Tibial nerve (tissue), 4 donors: ENCODE measurements at regions not wholly inside any gene's neighbourhood (a gene's known extent, or its start where the extent isn't known, plus 50 kb on each side); places are given as distances from the start of the nearest gene placed in this dataset.

Source experiments
- DNase-seq, 2 donors: peaks; one replicate each; pipeline ENCODE4 v3.0.0-alpha.2; 2019; ENCODE audit warnings: low spot score in 2 of 2
- H3K27ac ChIP-seq, 4 donors: fragments of 200-600 bp; sonication (generic) in 3 of 4; one replicate each; pipeline ENCODE4 v1.5.1; 2017 to 2019; ENCODE audit warnings: mild to moderate bottlenecking in 1 of 4
- H3K27me3 ChIP-seq, 2 donors: fragments of 200-600 bp; sonication (generic) in 1 of 2; one replicate each; pipeline versions ENCODE4 v1.5.1 to v1.6.0; 2017 to 2019
- H3K36me3 ChIP-seq, 3 donors: fragments of 200-600 bp; sonication (generic); one replicate each; pipeline ENCODE4 v1.5.1; 2018 to 2019
- H3K4me1 ChIP-seq, 4 donors: fragments of 200-600 bp; sonication (generic) in 3 of 4; one replicate each; pipeline ENCODE4 v1.5.1; 2017 to 2019
- H3K4me3 ChIP-seq, 4 donors: fragments of 200-600 bp; sonication (generic) in 3 of 4; one replicate each; pipeline ENCODE4 v1.5.1; 2017 to 2019; ENCODE audit warnings: mild to moderate bottlenecking in 1 of 4, moderate library complexity in 1 of 4
- H3K9me3 ChIP-seq, 4 donors: fragments of 200-600 bp; sonication (generic) in 3 of 4; one replicate each; pipeline ENCODE4 v1.5.1; 2017 to 2019
- CTCF ChIP-seq, 5 experiments: fragments of 200-600 bp in 3 of 5; fragments of 450-650 bp in 2 of 5; sonication (generic) in 3 of 5; IDR thresholded peaks; one replicate each; pipeline ENCODE4 v1.5.1; 2016 to 2019; ENCODE audit warnings: antibody characterized with exemption in 5 of 5, mild to moderate bottlenecking in 3 of 5, moderate library complexity in 2 of 5
- EP300 ChIP-seq, 2 donors: sonication (generic); formaldehyde crosslinking; IDR thresholded peaks; one replicate each; pipeline ENCODE4 v1.6.1; 2017; ENCODE audit warnings: antibody characterized with exemption in 2 of 2, mild to moderate bottlenecking in 1 of 2
- POLR2A ChIP-seq, 2 donors: fragments of 450-650 bp; IDR thresholded peaks; one replicate each; pipeline ENCODE4 v1.6.1; 2017; ENCODE audit warnings: antibody characterized with exemption in 2 of 2, mild to moderate bottlenecking in 2 of 2, moderate library complexity in 2 of 2
- WGBS, 2 donors: methylation state at CpG; one replicate each; pipeline ENCODE4 v1.1.5; 2018; 5-methylcytosine and 5-hydroxymethylcytosine counted together

GRCh38 chr6:106918115-106918514 is 56.4 kb downstream of the CD24 start:
- 42 to 56% methylated on average over 3 of the region's 3 CpGs for WGBS, 2 donors
- peaks cover 0 to 5% (median 0%) of the 10 kb centered on the region in 4 donors for H3K9me3 ChIP-seq
- H3K27ac ChIP-seq = no peak overlapping the region
- no peaks in the 10 kb centered on the region for H3K36me3 ChIP-seq
- H3K27me3 ChIP-seq = no peaks in the 10 kb centered on the region
- no peak overlapping the region for H3K4me3 ChIP-seq
- DNase-seq = no peak
- TF ChIP-seq POLR2A (IDR thresholded peaks at IDR 0.05) (no peak), EP300 (IDR thresholded peaks at IDR 0.05) (no peak), CTCF (IDR thresholded peaks at IDR 0.05) (no peak)
- H3K4me1 ChIP-seq = no peaks in the 10 kb centered on the region

GRCh38 chr6:106916891-106917290 is 57.6 kb downstream of the CD24 start:
- H3K4me1 ChIP-seq = no peaks in the 10 kb centered on the region
- TF ChIP-seq POLR2A (IDR thresholded peaks at IDR 0.05) (no peak), EP300 (IDR thresholded peaks at IDR 0.05) (no peak), CTCF (IDR thresholded peaks at IDR 0.05) (no peak)
- DNase-seq = no peak
- H3K27me3 ChIP-seq = no peaks in the 10 kb centered on the region
- H3K9me3 ChIP-seq = peaks cover 0 to 5% (median 0%) of the 10 kb centered on the region in 4 donors
- no peaks in the 10 kb centered on the region for H3K36me3 ChIP-seq
- no peak overlapping the region for H3K27ac ChIP-seq
- no peak overlapping the region for H3K4me3 ChIP-seq
- 81 to 84% methylated on average over 2 of the region's 2 CpGs for WGBS, 2 donors

- 92 to 94% methylated on average over 5 of the region's 5 CpGs for WGBS, 2 donors
- Histone ChIP-seq H3K9me3 (no peaks in the 10 kb centered on the region), H3K27me3 (no peaks in the 10 kb centered on the region), H3K36me3 (no peaks in the 10 kb centered on the region), H3K4me1 (no peaks in the 10 kb centered on the region), H3K4me3 (no peak overlapping the region), H3K27ac (no peak overlapping the region)
- no peak for DNase-seq
- no peak for TF ChIP-seq POLR2A (IDR thresholded peaks at IDR 0.05)
- no peak for TF ChIP-seq CTCF (IDR thresholded peaks at IDR 0.05)
- no peak for TF ChIP-seq EP300 (IDR thresholded peaks at IDR 0.05)
These were observed 60.8 kb downstream of the CD24 start for GRCh38 chr6:106913676-106914280.

GRCh38 chr6:106913111-106913510 is 61.4 kb downstream of the CD24 start:
- Histone ChIP-seq H3K27me3 (no peaks in the 10 kb centered on the region), H3K4me3 (no peak overlapping the region), H3K36me3 (no peaks in the 10 kb centered on the region), H3K4me1 (no peaks in the 10 kb centered on the region), H3K9me3 (no peaks in the 10 kb centered on the region), H3K27ac (no peak overlapping the region)
- no peak for TF ChIP-seq CTCF (IDR thresholded peaks at IDR 0.05)
- TF ChIP-seq EP300 (IDR thresholded peaks at IDR 0.05) = no peak
- no peak for TF ChIP-seq POLR2A (IDR thresholded peaks at IDR 0.05)
- DNase-seq = no peak

GRCh38 chr6:106912091-106912490 is 62.4 kb downstream of the CD24 start:
- H3K4me1 ChIP-seq = no peaks in the 10 kb centered on the region
- no peak overlapping the region for H3K4me3 ChIP-seq
- H3K9me3 ChIP-seq = no peaks in the 10 kb centered on the region
- DNase-seq = no peak
- TF ChIP-seq POLR2A (IDR thresholded peaks at IDR 0.05) = no peak
- no peak for TF ChIP-seq CTCF (IDR thresholded peaks at IDR 0.05)
- no peak for TF ChIP-seq EP300 (IDR thresholded peaks at IDR 0.05)
- H3K27ac ChIP-seq = no peak overlapping the region
- H3K36me3 ChIP-seq = no peaks in the 10 kb centered on the region
- H3K27me3 ChIP-seq = no peaks in the 10 kb centered on the region
